Epithelial cell of proximal tubule (primary cell): ENCODE measurements at regions not wholly inside any gene's neighbourhood (a gene's known extent, or its start where the extent isn't known, plus 50 kb on each side); places are given as distances from the start of the nearest gene placed in this dataset.

Experiments used
- DNase-seq: peaks from one replicate; pipeline ENCODE4 v3.0.0-alpha.2; 2011; ENCODE audit warnings: low read depth
- H3K4me3 ChIP-seq: 2 replicates; pipeline ENCODE4 v1.5.1; 2011; ENCODE audit warnings: low read depth, mild to moderate bottlenecking, low read length
- TF ChIP-seq, protein P1 (sequence below): conservative IDR thresholded peaks from 2 replicates; pipeline ENCODE4 v1.5.1; 2012; ENCODE audit warnings: low read depth, mild to moderate bottlenecking, low read length

DNA sequence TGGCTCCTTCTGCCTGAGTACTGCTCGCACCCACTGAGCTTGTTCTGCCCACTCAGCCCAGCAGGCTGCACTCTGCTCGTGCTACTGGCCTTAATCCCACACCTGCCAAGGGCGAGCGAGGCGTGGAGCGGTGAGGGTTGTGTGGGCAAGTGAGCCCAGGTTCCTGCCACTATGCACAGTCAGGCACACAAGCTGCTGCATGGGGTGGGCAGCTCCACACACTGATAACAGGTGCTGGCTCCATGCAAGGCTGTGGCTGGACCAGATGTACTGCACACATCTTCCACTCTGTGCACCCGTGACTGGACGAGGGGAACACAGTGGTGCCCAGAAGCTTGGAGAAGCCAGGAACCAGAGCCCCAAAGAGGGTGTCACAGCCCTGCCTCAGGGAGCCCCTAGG lies 184.3 kb upstream of the NUDT6 start:
- TF ChIP-seq, protein P1, sequence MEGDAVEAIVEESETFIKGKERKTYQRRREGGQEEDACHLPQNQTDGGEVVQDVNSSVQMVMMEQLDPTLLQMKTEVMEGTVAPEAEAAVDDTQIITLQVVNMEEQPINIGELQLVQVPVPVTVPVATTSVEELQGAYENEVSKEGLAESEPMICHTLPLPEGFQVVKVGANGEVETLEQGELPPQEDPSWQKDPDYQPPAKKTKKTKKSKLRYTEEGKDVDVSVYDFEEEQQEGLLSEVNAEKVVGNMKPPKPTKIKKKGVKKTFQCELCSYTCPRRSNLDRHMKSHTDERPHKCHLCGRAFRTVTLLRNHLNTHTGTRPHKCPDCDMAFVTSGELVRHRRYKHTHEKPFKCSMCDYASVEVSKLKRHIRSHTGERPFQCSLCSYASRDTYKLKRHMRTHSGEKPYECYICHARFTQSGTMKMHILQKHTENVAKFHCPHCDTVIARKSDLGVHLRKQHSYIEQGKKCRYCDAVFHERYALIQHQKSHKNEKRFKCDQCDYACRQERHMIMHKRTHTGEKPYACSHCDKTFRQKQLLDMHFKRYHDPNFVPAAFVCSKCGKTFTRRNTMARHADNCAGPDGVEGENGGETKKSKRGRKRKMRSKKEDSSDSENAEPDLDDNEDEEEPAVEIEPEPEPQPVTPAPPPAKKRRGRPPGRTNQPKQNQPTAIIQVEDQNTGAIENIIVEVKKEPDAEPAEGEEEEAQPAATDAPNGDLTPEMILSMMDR = no peak
- DNase-seq = no peak
- no peak overlapping the region for H3K4me3 ChIP-seq

DNA sequence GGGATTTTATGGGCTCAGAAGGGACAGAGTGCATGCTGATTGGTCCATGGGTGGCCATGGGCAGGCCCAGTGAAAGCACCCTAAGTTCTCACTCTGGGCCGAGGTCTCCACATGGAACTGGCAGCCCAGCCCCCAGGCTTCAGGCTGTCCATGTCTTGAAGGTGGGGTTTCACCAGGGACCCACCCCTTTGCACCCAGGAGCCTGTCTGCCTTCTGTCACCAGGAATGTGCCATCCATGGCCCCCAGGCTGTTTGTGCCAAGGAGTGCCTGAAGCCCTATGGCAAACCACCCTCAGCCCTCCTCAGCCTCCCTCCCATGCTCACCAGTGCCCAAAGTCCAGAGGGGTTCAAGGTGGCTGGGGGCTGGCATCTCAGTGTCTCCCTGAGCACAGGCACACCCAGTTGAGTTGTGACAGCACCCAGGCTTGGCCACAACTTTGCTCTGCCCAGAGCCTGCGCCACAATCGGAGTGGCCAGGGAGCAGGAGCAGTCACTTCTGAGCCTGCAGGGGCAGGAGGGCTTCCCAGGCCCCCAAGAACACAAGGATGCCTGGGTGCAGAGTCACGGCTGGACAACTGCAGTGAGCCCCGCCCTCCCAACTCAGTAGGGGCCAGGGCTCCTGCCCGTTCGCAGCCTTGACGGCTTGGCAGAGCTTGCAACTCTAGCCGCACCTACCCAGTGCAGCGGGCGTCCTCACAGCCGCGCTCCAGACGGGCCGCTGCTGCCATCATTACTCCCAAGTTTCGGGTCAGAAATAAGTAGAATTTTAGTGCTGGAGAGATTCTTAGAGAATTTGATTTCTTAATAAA lies 185.3 kb upstream of the NUDT6 start:
- no peak for DNase-seq
- TF ChIP-seq, protein P1 = no peak

DNA sequence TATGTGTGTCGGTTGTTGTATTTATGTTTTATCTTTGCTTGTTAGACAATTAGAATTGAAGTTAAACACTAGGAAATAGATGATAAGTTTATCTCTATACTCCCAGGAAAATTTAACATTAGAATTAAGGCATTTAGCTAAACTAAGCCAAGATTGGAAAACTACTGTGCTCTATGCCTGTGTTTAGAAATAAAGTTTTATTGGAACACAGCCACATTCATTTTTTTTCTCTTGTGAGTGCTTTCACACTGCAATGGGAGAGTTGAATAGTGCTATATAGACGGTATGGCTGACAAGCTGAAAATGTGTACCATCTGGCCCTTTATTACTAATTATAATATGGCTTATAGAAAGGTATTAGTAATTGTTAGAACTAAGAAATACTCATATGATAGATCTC lies 186.7 kb upstream of the NUDT6 start:
- TF ChIP-seq, protein P1 = no peak
- no peak for DNase-seq
- H3K4me3 ChIP-seq = no peak overlapping the region

More for the DNA sequence above, 185.3 kb upstream of the NUDT6 start:
- H3K4me3 ChIP-seq = no peak overlapping the region

DNA sequence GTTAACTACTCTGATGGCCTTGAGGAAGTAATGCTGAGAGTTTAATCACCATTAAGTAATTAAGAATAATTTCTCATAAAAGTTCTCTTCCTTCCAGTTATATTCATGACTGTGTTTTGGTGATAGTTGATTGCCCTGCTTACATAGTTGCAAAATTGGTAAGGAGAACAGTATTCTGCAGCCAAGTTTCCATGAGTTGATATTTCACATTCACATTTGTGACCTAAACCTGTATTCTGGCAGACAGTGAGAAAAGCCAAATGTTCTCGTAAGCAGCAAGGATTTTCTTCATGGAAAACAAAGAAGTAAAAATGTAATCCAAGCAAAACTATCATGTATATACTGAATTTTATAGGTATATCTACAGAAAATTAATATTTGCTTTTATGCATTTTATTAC lies 187.8 kb upstream of the NUDT6 start:
- DNase-seq = no peak
- H3K4me3 ChIP-seq = no peak overlapping the region
- TF ChIP-seq, protein P1 = no peak

DNA sequence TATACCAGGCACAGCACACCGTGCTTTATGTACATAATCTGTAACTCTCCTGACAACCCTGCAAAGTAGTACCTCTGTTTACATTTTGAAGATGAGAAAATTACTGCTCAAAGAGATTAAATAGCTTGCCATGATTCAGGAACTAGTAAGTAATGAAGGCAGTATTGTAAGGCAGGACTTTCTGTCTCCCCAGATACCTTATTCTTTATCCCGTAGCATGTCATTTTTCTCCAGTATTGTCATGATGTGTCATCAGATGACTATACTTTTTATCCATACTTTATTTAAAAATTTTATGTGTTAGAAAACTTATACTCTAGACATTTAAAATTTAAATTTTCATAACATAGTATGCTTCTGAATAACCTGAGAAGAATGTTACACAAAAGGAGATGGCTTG lies 188.3 kb upstream of the NUDT6 start:
- no peak overlapping the region for H3K4me3 ChIP-seq
- no peak for DNase-seq
- TF ChIP-seq, protein P1 = no peak

DNA sequence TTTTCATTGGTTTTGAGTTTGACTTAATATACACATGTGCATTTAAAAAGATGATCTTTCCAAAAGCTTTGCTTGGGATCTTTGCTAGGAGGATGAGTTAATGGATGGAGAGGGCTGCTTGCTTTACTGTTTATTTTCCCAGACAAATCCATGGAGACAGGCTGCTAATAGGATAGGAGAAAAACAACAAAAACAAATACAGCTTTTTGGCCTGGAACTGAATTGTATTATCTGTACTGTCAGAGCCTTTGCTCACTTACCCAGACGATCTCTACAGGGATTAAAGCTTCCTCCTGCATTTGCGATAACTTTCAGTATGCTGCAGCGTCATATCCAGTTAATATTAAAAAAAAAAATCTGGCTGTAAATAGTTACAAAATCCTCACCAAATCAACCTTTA lies 190.8 kb upstream of the NUDT6 start:
- no peak overlapping the region for H3K4me3 ChIP-seq
- TF ChIP-seq, protein P1 = no peak
- no peak for DNase-seq
